NOMO-1 (cell line): ENCODE measurements at regions not wholly inside any gene's neighbourhood (a gene's known extent, or its start where the extent isn't known, plus 50 kb on each side); places are given as distances from the start of the nearest gene placed in this dataset.

Experiments
- DNase-seq, 2 experiments: peaks; one replicate each; lab custom pipeline; 2025; ENCODE audit not compliant: unreplicated experiment in 2 of 2; lab: John Stamatoyannopoulos, UW

- no peak for DNase-seq
Observed at GRCh38 chr2:16169381-16169960, 229.1 kb downstream of the MYCN start.

- DNase-seq = no peak
Observed at GRCh38 chr2:16168506-16169264, 228.3 kb downstream of the MYCN start.

- no peak for DNase-seq
Observed at GRCh38 chr2:16167870-16168426, 227.6 kb downstream of the MYCN start.

GRCh38 chr2:16167451-16167861, 227.1 kb downstream of the MYCN start:
- no peak for DNase-seq

- no peak for DNase-seq
Observed at GRCh38 chr2:16166327-16166981, 226.1 kb downstream of the MYCN start.

GRCh38 chr2:16165518-16166326, 225.4 kb downstream of the MYCN start:
- DNase-seq = no peak

- no peak for DNase-seq
Observed at GRCh38 chr2:16162491-16163040, 222.2 kb downstream of the MYCN start.

GRCh38 chr2:16161768-16162490, 221.6 kb downstream of the MYCN start:
- no peak for DNase-seq

- DNase-seq = no peak
Observed at GRCh38 chr2:16161085-16161565, 220.8 kb downstream of the MYCN start.

GRCh38 chr2:16160281-16161084, 220.1 kb downstream of the MYCN start:
- no peak for DNase-seq

GRCh38 chr2:16156411-16156810, 216.1 kb downstream of the MYCN start:
- DNase-seq = no peak

- no peak for DNase-seq
Observed at GRCh38 chr2:16155766-16156165, 215.4 kb downstream of the MYCN start.

- DNase-seq = no peak
Observed at GRCh38 chr2:16155366-16155765, 215.0 kb downstream of the MYCN start.

- no peak for DNase-seq
Observed at GRCh38 chr2:16154501-16155280, 214.3 kb downstream of the MYCN start.

- no peak for DNase-seq
Observed at GRCh38 chr2:16154061-16154460, 213.7 kb downstream of the MYCN start.

GRCh38 chr2:16153754-16154035, 213.3 kb downstream of the MYCN start:
- DNase-seq = no peak

- DNase-seq = no peak
Observed at GRCh38 chr2:16152928-16153753, 212.8 kb downstream of the MYCN start.
